IPS-20b (cell line): ENCODE measurements at regions not wholly inside any gene's neighbourhood (a gene's known extent, or its start where the extent isn't known, plus 50 kb on each side); places are given as distances from the start of the nearest gene placed in this dataset.

Source experiments
- H3K27ac ChIP-seq: one replicate; pipeline ENCODE4 v1.5.1; 2013; ENCODE audit warnings: low read length
- H3K27me3 ChIP-seq: 2 replicates; pipeline ENCODE4 v1.6.1; 2013; ENCODE audit warnings: mild to moderate bottlenecking, low read length, inconsistent platforms; ENCODE audit not compliant: insufficient read depth
- H3K36me3 ChIP-seq: 2 replicates; pipeline ENCODE4 v1.6.1; 2013; ENCODE audit warnings: low read depth, mild to moderate bottlenecking, inconsistent platforms, low read length, moderate library complexity; ENCODE audit not compliant: insufficient read depth
- H3K4me1 ChIP-seq: 2 replicates; pipeline ENCODE4 v1.6.1; 2013; ENCODE audit warnings: mild to moderate bottlenecking, control low read depth, inconsistent platforms, low read length, moderate library complexity; ENCODE audit not compliant: insufficient read depth
- H3K4me3 ChIP-seq: 2 replicates; pipeline ENCODE4 v1.5.1; 2013; ENCODE audit warnings: mild to moderate bottlenecking, low read length, inconsistent platforms
- H3K9ac ChIP-seq: 2 replicates; pipeline ENCODE4 v1.6.1; 2013; ENCODE audit warnings: low read depth, mild to moderate bottlenecking, inconsistent platforms, low read length, moderate library complexity
- H3K9me3 ChIP-seq: 2 replicates; pipeline ENCODE4 v1.6.1; 2013; ENCODE audit warnings: mild to moderate bottlenecking, low read depth, low read length, inconsistent platforms; ENCODE audit not compliant: insufficient read depth

DNA sequence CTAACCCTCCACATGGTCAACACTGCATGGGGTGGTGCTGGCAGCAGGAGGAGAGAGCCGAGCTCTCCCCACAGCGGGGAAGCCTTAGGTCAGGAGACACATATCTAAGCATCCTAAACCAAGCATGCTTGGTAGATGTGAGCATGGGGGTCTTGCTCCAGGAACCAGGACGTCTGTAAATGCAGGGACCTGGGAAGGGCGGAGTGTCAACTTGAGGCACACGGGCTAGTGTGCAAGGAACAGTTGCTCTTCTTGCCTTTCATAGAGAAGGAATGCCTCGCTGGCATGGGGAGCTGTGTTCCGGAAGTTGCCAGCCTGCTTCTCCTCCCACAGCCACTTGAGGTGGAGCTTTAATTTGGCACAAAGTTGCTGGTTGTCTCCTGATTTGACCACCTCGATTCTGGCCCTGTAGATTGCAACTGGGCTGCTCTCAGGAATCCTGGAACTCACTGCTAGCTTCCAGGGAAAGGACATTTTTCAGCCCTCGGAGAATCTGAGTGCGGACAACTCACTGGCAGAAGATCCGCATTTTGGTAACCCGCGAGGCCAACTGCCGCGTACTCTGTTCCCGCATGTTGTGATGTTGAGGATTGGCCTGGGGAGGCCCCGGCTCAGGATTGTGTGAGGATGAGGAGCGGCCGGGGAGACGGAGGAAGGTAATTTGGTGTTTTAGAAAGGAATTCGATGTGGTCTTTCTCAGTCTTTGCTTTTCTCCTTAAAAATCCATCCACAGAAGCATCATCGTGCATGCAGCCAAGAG is 370.3 kb upstream of the IRX1 start:
- H3K27ac ChIP-seq, result no peak overlapping the region
- H3K36me3 ChIP-seq, result no peaks in the 10 kb centered on the region
- H3K4me3 ChIP-seq, result no peak overlapping the region
- H3K4me1 ChIP-seq, result peaks cover 6% of the 10 kb centered on the region; the same call in 1 of the 2 replicates
- no peak overlapping the region for H3K9ac ChIP-seq
- H3K27me3 ChIP-seq, result peaks cover 12% of the 10 kb centered on the region; the same call in 1 of the 2 replicates
- H3K9me3 ChIP-seq, result no peaks in the 10 kb centered on the region

GRCh38 chr5:3222924-3223323 is 372.7 kb upstream of the IRX1 start:
- peaks cover 6% of the 10 kb centered on the region; the same call in 1 of the 2 replicates for H3K4me1 ChIP-seq
- no peak overlapping the region for H3K4me3 ChIP-seq
- H3K9ac ChIP-seq, result no peak overlapping the region
- H3K27me3 ChIP-seq, result peaks cover 12% of the 10 kb centered on the region; the same call in 1 of the 2 replicates
- H3K27ac ChIP-seq, result no peak overlapping the region
- H3K9me3 ChIP-seq, result no peaks in the 10 kb centered on the region
- H3K36me3 ChIP-seq, result no peaks in the 10 kb centered on the region

GRCh38 chr5:3221432-3221831 is 374.2 kb upstream of the IRX1 start:
- Histone ChIP-seq H3K4me1 (peaks cover 5% of the 10 kb centered on the region; the same call in 1 of the 2 replicates), H3K9me3 (no peaks in the 10 kb centered on the region), H3K4me3 (no peak overlapping the region), H3K36me3 (no peaks in the 10 kb centered on the region), H3K27ac (no peak overlapping the region), H3K27me3 (peaks cover 12% of the 10 kb centered on the region; the same call in 1 of the 2 replicates), H3K9ac (no peak overlapping the region)

DNA sequence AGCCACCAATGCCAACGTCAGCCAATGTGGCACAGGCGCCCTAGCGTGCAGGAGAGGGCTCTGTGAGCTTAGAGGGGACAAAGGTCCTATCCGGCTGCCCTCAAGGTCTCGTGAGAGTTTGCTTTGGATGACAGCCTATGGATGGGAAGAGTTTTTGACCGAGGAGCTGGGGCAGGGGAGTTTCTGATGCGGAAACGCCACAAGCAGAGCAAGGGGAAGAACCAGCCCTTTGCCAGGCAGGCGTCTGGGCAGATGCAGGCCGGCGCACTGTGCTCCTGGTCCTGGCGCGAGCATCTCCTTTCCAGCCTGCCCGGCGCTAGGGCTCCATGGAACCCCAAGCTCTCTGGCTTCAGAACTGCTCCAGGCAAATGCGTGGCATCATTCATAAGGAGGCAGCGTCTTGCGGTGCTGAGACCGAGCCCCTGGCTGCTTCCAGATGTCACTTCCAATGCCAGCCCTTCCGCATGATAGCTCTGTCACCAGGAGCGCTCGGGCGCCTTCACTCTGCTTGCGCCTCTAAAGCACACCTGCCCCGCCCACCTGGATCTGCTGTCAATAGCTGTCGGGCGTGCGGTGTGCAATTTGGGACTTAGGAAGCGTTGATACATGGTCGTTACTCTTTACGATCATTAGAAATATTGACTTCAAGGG is 374.9 kb upstream of the IRX1 start:
- no peaks in the 10 kb centered on the region for H3K4me1 ChIP-seq
- no peak overlapping the region for H3K4me3 ChIP-seq
- H3K27ac ChIP-seq, result no peak overlapping the region
- peaks cover 12% of the 10 kb centered on the region; the same call in 1 of the 2 replicates for H3K27me3 ChIP-seq
- H3K9ac ChIP-seq, result no peak overlapping the region
- no peaks in the 10 kb centered on the region for H3K9me3 ChIP-seq
- no peaks in the 10 kb centered on the region for H3K36me3 ChIP-seq

DNA sequence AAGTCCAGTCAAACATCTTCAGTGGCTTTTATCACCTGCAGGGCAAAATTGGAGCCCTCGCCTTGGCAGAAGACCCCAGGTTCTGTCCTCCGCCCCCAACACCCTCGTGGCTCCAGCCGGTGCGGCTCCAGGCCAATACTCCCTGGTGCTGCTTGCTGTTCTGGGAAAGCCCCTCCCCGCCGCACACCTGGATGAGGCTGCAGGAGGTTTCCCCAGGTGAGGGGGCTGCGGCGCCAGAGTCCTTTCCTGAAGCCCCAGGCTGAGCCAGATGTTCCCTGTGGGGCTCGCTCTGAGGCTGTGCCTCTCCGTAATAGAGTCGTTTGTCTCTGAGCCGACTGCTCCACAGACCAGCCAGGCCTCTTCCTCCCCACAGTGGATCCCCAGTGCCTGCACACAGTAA is 375.4 kb upstream of the IRX1 start:
- Histone ChIP-seq H3K9ac (no peak overlapping the region), H3K36me3 (no peaks in the 10 kb centered on the region), H3K27me3 (peaks cover 10% of the 10 kb centered on the region; the same call in 1 of the 2 replicates), H3K9me3 (no peaks in the 10 kb centered on the region), H3K4me1 (no peaks in the 10 kb centered on the region), H3K27ac (no peak overlapping the region), H3K4me3 (no peak overlapping the region)

GRCh38 chr5:3218916-3219650 is 376.5 kb upstream of the IRX1 start:
- no peaks in the 10 kb centered on the region for H3K9me3 ChIP-seq
- H3K27me3 ChIP-seq, result no peaks in the 10 kb centered on the region

GRCh38 chr5:3217771-3218495 is 377.7 kb upstream of the IRX1 start:
- no peaks in the 10 kb centered on the region for H3K9me3 ChIP-seq
- no peaks in the 10 kb centered on the region for H3K4me1 ChIP-seq
- no peak overlapping the region for H3K9ac ChIP-seq
- no peaks in the 10 kb centered on the region for H3K27me3 ChIP-seq
- H3K27ac ChIP-seq, result no peak overlapping the region
- no peak overlapping the region for H3K4me3 ChIP-seq
- no peaks in the 10 kb centered on the region for H3K36me3 ChIP-seq

More at GRCh38 chr5:3218916-3219650, 376.5 kb upstream of the IRX1 start:
- no peaks in the 10 kb centered on the region for H3K36me3 ChIP-seq
- no peak overlapping the region for H3K27ac ChIP-seq
- no peaks in the 10 kb centered on the region for H3K4me1 ChIP-seq
- H3K4me3 ChIP-seq, result no peak overlapping the region
- no peak overlapping the region for H3K9ac ChIP-seq

DNA sequence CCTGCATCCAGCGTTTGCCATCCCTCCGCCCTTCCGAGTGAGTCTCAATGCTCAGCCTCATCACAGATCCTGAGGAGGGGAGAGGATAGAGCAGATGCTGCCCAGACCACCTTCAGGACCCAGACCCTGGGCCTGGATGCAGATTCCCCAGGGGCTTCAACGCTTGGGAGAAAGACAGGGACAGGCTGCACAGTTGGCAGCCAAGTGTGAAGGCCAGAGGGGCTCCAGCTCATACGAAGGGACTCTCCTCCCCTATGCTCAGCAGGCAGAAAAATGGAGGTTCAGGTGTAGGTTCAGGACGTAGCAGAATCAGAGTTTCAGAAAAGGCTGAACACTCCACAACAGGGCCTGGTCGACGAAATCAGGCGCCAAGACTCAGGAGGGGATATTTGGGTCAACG is 378.5 kb upstream of the IRX1 start:
- Histone ChIP-seq H3K27me3 (no peaks in the 10 kb centered on the region), H3K9me3 (no peaks in the 10 kb centered on the region), H3K4me3 (no peak overlapping the region), H3K9ac (no peak overlapping the region), H3K4me1 (no peaks in the 10 kb centered on the region), H3K27ac (no peak overlapping the region), H3K36me3 (no peaks in the 10 kb centered on the region)

- Histone ChIP-seq H3K27me3 (no peaks in the 10 kb centered on the region), H3K9me3 (no peaks in the 10 kb centered on the region), H3K9ac (no peak overlapping the region), H3K27ac (no peak overlapping the region), H3K4me3 (no peak overlapping the region), H3K4me1 (no peaks in the 10 kb centered on the region), H3K36me3 (no peaks in the 10 kb centered on the region)
These were observed 379.2 kb upstream of the IRX1 start for GRCh38 chr5:3216386-3216785.

GRCh38 chr5:3214838-3215374 is 380.7 kb upstream of the IRX1 start:
- H3K9ac ChIP-seq, result no peak overlapping the region
- H3K36me3 ChIP-seq, result no peaks in the 10 kb centered on the region
- no peak overlapping the region for H3K4me3 ChIP-seq
- no peaks in the 10 kb centered on the region for H3K9me3 ChIP-seq
- no peaks in the 10 kb centered on the region for H3K4me1 ChIP-seq
- H3K27ac ChIP-seq, result no peak overlapping the region
- no peaks in the 10 kb centered on the region for H3K27me3 ChIP-seq

DNA sequence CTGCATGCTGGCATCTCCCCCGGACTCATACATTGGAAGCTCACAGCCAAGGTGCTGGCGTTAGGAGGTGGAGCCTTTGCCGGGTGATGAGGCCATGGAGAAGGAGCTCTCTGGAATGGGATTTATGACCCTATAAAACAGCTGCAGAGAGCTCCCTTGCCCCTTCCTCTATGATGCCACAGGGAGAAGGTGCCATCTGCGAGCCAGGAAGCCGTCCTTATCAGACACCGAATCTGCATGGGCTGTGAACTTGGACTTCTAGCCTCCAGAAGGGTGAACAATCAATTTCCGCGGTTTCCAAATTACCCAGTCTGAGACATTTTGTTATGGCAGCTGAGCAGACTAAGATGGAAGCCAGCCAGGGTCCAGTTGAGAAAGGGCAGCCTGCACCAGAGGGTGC is 381.2 kb upstream of the IRX1 start:
- no peak overlapping the region for H3K4me3 ChIP-seq
- H3K27ac ChIP-seq, result no peak overlapping the region
- no peak overlapping the region for H3K9ac ChIP-seq
- no peaks in the 10 kb centered on the region for H3K4me1 ChIP-seq
- no peaks in the 10 kb centered on the region for H3K9me3 ChIP-seq
- no peaks in the 10 kb centered on the region for H3K27me3 ChIP-seq
- H3K36me3 ChIP-seq, result no peaks in the 10 kb centered on the region
